ENCODE measurements at regions not wholly inside any gene's neighbourhood (a gene's known extent, or its start where the extent isn't known, plus 50 kb on each side); places are given as distances from the start of the nearest gene placed in this dataset.

- Histone ChIP-seq H3K9ac (ENCODE audit: low read length in 3 of 3) (no peak overlapping the region), H3K27me3 (ENCODE audit: control insufficient read depth, insufficient read depth, low read length) (no peaks in the 10 kb centered on the region), H3K36me3 (ENCODE audit: control insufficient read depth in 2 of 3, insufficient read depth in 3 of 3, low read length in 3 of 3) (no peaks in the 10 kb centered on the region), H3K4me3 (ENCODE audit: low read length in 3 of 3) (no peak overlapping the region), H3K27ac (ENCODE audit: low read depth in 2 of 2, low read length in 2 of 2) (no peak overlapping the region), H3K4me1 (ENCODE audit: control insufficient read depth in 2 of 3, insufficient read depth in 2 of 3, low read depth in 1 of 3, low read length in 3 of 3) (no peaks in the 10 kb centered on the region), H3K9me3 (ENCODE audit: control insufficient read depth in 2 of 3, insufficient read depth in 1 of 3, low read length in 3 of 3) (no peaks in the 10 kb centered on the region)
- TF ChIP-seq CTCF (IDR thresholded peaks at IDR 0.05; ENCODE audit: borderline replicate concordance, extremely low read depth, insufficient read depth), result no peak
- intact Hi-C loops (cut with DNase I), result no loop called here
- FAIRE-seq, result no peak
- no peak for DNase-seq
Observed at GRCh38 chr1:5579966-5580365, 412.3 kb downstream of the NPHP4 start.

- no peak overlapping the region for H3K9ac ChIP-seq (ENCODE audit: low read length in 3 of 3)
- TF ChIP-seq CTCF (IDR thresholded peaks at IDR 0.05; ENCODE audit: borderline replicate concordance, extremely low read depth, insufficient read depth), result no peak
- no peaks in the 10 kb centered on the region for H3K9me3 ChIP-seq (ENCODE audit: control insufficient read depth in 2 of 3, insufficient read depth in 1 of 3, low read length in 3 of 3)
- H3K4me1 ChIP-seq (ENCODE audit: control insufficient read depth in 2 of 3, insufficient read depth in 2 of 3, low read depth in 1 of 3, low read length in 3 of 3), result no peaks in the 10 kb centered on the region
- no peak overlapping the region for H3K27ac ChIP-seq (ENCODE audit: low read depth in 2 of 2, low read length in 2 of 2)
- intact Hi-C loops (cut with DNase I), result no loop called here
- H3K36me3 ChIP-seq (ENCODE audit: control insufficient read depth in 2 of 3, insufficient read depth in 3 of 3, low read length in 3 of 3), result no peaks in the 10 kb centered on the region
- no peak overlapping the region for H3K4me3 ChIP-seq (ENCODE audit: low read length in 3 of 3)
- H3K27me3 ChIP-seq (ENCODE audit: control insufficient read depth, insufficient read depth, low read length), result no peaks in the 10 kb centered on the region
- DNase-seq, result no peak
- no peak for FAIRE-seq
Observed at GRCh38 chr1:5578690-5579089, 413.5 kb downstream of the NPHP4 start.

DNA sequence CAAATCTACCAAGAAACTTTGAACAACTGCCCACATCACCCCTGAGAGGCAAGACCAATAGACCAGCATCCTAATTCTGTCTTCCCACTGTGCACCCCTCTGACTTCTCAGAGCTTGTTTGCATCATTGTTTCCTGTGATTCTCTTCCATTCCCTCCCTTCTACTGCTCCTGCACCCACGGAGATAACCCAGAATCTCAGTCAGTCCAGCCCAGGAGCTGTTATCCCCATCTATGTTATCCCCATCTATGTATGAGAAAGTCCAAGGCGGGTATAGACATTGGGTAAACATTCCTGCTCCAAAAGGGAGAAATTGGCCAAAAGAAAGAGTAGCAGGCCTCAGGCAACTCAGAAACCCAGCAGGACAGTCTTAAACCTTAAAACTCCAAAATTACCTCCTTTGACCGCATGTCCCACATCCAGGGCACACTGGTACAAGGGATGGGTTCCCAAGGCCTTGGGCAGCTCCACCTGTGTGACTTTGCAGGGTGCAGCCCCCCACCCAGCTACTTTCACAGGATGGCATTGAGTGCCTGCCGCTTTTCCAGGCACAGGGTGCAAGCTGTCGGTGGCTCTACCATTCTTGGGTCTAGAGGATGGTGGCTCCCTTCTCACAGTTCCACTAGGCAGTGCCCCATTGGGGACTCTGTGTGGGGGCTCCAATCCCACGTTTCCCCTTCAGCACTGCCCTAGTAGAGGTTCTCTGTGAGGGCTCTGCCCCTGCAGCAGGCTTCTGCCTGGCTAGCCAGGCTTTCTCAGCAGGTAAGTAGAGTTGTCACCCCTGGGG, 414.8 kb downstream of the NPHP4 start:
- H3K9ac ChIP-seq (ENCODE audit: low read length in 3 of 3), result no peak overlapping the region
- TF ChIP-seq CTCF (IDR thresholded peaks at IDR 0.05; ENCODE audit: borderline replicate concordance, extremely low read depth, insufficient read depth), result no peak
- no peak overlapping the region for H3K4me3 ChIP-seq (ENCODE audit: low read length in 3 of 3)
- intact Hi-C loops (cut with DNase I), result no loop called here
- H3K27ac ChIP-seq (ENCODE audit: low read depth in 2 of 2, low read length in 2 of 2), result no peak overlapping the region
- H3K36me3 ChIP-seq (ENCODE audit: control insufficient read depth in 2 of 3, insufficient read depth in 3 of 3, low read length in 3 of 3), result no peaks in the 10 kb centered on the region
- peaks cover 0 to 1% (median 0%) of the 10 kb centered on the region in 3 donors for H3K9me3 ChIP-seq (ENCODE audit: control insufficient read depth in 2 of 3, insufficient read depth in 1 of 3, low read length in 3 of 3)
- H3K4me1 ChIP-seq (ENCODE audit: control insufficient read depth in 2 of 3, insufficient read depth in 2 of 3, low read depth in 1 of 3, low read length in 3 of 3), result no peaks in the 10 kb centered on the region
- no peaks in the 10 kb centered on the region for H3K27me3 ChIP-seq (ENCODE audit: control insufficient read depth, insufficient read depth, low read length)
- no peak for FAIRE-seq
- DNase-seq, result no peak
